ENCODE measurements at regions not wholly inside any gene's neighbourhood (a gene's known extent, or its start where the extent isn't known, plus 50 kb on each side); places are given as distances from the start of the nearest gene placed in this dataset.
"Not testable (repeated sequence)": the region's sequence is repeated elsewhere in the genome, so short reads cannot be mapped to it uniquely, and the experiment has no call there.

DNA sequence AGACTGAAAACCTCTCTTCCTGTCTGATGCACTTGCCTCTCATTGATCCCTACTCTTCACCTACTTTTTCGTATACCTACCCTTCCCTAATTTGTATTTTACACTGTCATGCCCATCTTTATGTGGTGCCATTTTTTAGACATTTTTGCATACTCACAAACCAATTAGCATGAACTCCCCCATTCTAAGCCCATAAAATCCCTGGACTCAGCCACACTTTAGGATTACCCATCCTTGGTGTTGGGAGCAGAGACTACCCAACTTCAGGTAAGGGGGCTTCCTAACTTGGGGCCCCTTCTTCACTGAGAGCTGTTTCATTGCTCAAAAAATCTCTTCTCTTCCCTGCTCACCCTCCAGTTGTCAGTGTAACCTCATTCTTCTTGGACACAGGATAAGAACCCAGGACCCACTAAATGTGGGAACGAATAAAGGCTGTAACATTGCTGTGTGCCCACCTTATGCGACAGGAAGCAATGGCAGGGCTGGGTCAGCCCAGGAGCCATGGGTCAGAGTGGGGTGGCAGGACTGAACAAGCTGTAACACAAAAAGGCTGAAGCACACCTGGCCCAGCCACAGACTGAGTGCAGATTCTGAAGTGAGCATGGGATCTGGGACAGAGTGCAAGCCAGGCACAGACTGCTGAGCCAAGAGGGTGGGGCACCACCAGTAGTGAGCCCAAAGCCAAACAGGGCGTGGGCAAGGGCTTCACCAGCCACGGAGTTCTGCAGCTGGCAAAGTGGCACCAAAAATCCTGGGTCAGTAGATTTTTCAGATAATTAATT, 789.1 kb upstream of the HS3ST5 start:
- no peak for TF ChIP-seq CTCF (conservative IDR thresholded peaks at IDR 0.05; ENCODE audit: low read length)
- DNase-seq (ENCODE audit: low read depth), result no peak
- no peak overlapping the region for H3K4me3 ChIP-seq (ENCODE audit: low read length)

DNA sequence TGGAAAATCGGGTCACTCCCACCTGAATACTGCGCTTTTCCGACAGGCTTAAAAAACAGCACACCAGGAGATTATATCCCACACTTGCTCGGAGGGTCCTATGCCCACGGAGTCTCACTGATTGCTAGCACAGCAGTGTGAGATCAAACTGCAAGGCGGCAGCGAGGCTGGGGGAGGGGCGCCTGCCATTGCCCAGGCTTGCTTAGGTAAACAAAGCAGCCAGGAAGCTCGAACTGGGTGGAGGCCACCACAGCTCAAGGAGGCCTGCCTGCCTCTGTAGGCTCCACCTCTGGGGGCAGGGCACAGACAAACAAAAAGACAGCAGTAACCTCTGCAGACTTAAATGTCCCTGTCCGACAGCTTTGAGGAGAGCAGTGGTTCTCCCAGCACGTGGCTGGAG, 778.7 kb upstream of the HS3ST5 start:
- not testable (repeated sequence) for DNase-seq (ENCODE audit: low read depth); H3K4me3 ChIP-seq (ENCODE audit: low read length)

GRCh38 chr6:115120391-115120790, 777.6 kb upstream of the HS3ST5 start:
- DNase-seq (ENCODE audit: low read depth), result no peak
- no peak for TF ChIP-seq CTCF (conservative IDR thresholded peaks at IDR 0.05; ENCODE audit: low read length)
- no peak overlapping the region for H3K4me3 ChIP-seq (ENCODE audit: low read length)

- DNase-seq (ENCODE audit: low read depth), result no peak
- H3K4me3 ChIP-seq (ENCODE audit: low read length), result no peak overlapping the region
- TF ChIP-seq CTCF (conservative IDR thresholded peaks at IDR 0.05; ENCODE audit: low read length), result no peak
These were observed 748.6 kb upstream of the HS3ST5 start for GRCh38 chr6:115091461-115091860.

DNA sequence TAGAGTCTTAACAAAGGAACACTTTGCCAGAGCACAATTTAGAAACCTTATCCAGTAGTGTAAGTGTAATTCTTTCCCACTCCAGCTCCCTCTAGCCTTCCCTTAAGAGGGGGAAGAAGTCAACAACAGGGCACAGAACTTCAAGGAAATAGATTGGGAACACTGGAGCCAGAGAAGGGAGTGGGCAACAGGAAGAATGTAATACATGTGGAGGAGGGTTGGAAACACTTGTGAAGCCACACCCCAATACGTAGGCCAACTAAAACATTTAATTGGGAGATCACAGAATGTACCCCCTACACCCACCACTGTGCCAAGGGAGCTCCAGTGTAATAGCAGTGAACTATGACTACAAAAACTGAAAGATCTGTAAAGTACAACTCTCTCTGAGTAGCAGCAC, 735.7 kb upstream of the HS3ST5 start:
- no peak for DNase-seq (ENCODE audit: low read depth)
- H3K4me3 ChIP-seq (ENCODE audit: low read length), result no peak overlapping the region
- no peak for TF ChIP-seq CTCF (conservative IDR thresholded peaks at IDR 0.05; ENCODE audit: low read length)

DNA sequence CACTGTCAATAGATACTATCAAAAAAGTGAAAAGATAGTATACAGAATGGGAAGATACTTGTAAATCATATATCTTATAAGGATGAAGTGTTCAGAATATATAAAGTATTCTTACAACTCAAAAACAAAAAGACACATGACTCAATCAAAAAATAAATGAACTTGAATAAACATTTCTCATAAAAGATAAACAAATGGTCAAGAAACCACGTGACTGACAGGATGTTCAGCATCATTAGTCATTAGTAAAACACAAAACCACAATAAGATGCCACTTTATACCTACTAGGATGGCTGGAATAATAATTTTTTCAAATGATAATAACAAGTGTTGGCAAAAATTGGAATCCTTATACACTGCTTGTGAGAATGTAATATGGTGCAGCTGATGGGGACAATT, 729.1 kb upstream of the HS3ST5 start:
- DNase-seq (ENCODE audit: low read depth), result no peak
- no peak for TF ChIP-seq CTCF (conservative IDR thresholded peaks at IDR 0.05; ENCODE audit: low read length)
- no peak overlapping the region for H3K4me3 ChIP-seq (ENCODE audit: low read length)

DNA sequence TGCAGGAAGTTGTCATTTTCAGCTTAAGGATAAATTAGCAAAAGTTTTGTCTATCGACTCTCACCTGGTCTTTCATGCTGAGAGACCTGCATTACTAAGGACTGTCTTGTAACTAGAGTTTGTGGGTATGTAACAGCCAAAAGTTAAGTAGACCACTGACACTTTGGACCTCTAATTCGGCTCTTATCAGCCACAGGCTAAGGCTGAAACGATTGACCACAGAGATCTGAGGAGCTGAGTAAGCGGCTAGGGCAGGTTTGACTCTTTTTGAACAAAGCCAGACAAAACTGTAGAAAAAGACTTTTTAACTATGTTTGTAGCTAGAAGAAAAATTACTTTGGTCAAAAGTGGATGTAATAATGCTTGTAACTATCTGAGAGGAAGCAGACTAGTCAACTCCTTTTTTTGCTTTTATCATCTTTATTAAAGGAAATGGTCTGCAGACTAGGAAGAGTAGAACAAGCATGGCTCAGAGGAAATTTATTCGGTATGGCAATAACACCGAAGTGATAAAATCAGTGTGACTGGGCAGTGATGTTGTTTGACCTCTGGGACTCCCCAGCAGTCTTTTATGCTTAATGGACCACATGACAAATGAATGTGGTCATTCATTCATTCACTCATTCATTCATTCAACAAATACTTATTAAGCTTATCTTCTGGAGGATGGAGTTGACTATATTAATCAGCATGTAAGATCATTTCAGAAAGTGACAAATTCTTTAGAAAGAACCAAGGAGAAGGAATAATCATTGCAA, 725.0 kb upstream of the HS3ST5 start:
- no peak for DNase-seq (ENCODE audit: low read depth)
- no peak for TF ChIP-seq CTCF (conservative IDR thresholded peaks at IDR 0.05; ENCODE audit: low read length)
- H3K4me3 ChIP-seq (ENCODE audit: low read length), result no peak overlapping the region
